A549 (cell line): ENCODE measurements at regions not wholly inside any gene's neighbourhood (a gene's known extent, or its start where the extent isn't known, plus 50 kb on each side); places are given as distances from the start of the nearest gene placed in this dataset.

Experiments used
- ATAC-seq, 2 experiments: fragments of 200-7000 bp in 1 of 2; fragments of >200 bp in 1 of 2; cut with Nextera tagmentation in 1 of 2; cut with Tn5 transposase in 1 of 2; 3 replicates each; pipeline versions ENCODE4 v1.8.0 to v1.9.1; 2018 to 2020; ENCODE audit warnings: mild to moderate bottlenecking in 1 of 2, moderate library complexity in 1 of 2
- CTCF ChIA-PET: fragments of 300-600 bp; sonication (Branson Sonifier 250); formaldehyde crosslinking; extraction: SDS; loops from one replicate; lab custom pipeline; 2021; ENCODE audit warnings: antibody characterized with exemption, inconsistent platforms; lab: Yijun Ruan, JAX
- POLR2A ChIA-PET: fragments of 350-600 bp; formaldehyde crosslinking; extraction: SDS; loops from one replicate; lab custom pipeline; 2021; ENCODE audit warnings: antibody characterized with exemption, inconsistent platforms; lab: Yijun Ruan, JAX
- DNase-seq, 2 experiments: peaks; one replicate each; pipeline versions ENCODE4 v3.0.0 to v3.0.0-alpha.2; 2011 to 2016; ENCODE audit warnings: low read depth in 1 of 2, low spot score in 1 of 2
- FAIRE-seq: peaks from 2 replicates; lab custom pipeline; 2011; peaks lifted over from hg19 to GRCh38; lab: Jason Lieb, UNC
- H3K27ac ChIP-seq, 2 experiments: fragments of >200 bp; sonication (Bioruptor Twin); formaldehyde crosslinking; 3 replicates each; pipeline ENCODE4 v1.5.1; 2016 to 2017
- H3K4me1 ChIP-seq: fragments of >200 bp; sonication (Bioruptor Twin); formaldehyde crosslinking; 3 replicates; pipeline ENCODE4 v1.6.1; 2016
- H3K4me2 ChIP-seq: fragments of >200 bp; sonication (Bioruptor Twin); formaldehyde crosslinking; 3 replicates; pipeline ENCODE4 v1.6.1; 2016
- H3K4me3 ChIP-seq: fragments of >200 bp; sonication (Bioruptor Twin); formaldehyde crosslinking; 3 replicates; pipeline ENCODE4 v1.5.1; 2016
- H3K9me3 ChIP-seq: fragments of >200 bp; sonication (Bioruptor Twin); formaldehyde crosslinking; 3 replicates; pipeline ENCODE4 v1.6.1; 2016
- BHLHE40 ChIP-seq: IDR thresholded peaks from 2 replicates; pipeline ENCODE4 v1.6.1; 2012; ENCODE audit warnings: low read depth, low read length, inconsistent platforms
- CBX2 ChIP-seq: fragments of 200-600 bp; sonication (generic); IDR thresholded peaks from 2 replicates; pipeline ENCODE4 v1.6.1; 2016; ENCODE audit warnings: low read depth, mild to moderate bottlenecking, borderline replicate concordance
- CEBPB ChIP-seq, 2 experiments: fragments of >200 bp in 1 of 2; sonication (Bioruptor Twin) in 1 of 2; formaldehyde crosslinking in 1 of 2; IDR thresholded peaks; 2 replicates each; pipeline ENCODE4 v1.6.1; 2012 to 2016
- E2F6 ChIP-seq: IDR thresholded peaks from 2 replicates; pipeline ENCODE4 v1.6.1; 2012; ENCODE audit warnings: low read depth, borderline replicate concordance
- FOSL2 ChIP-seq, 2 experiments: fragments of 450-650 bp in 1 of 2; fragments of >200 bp in 1 of 2; sonication (Bioruptor Twin) in 1 of 2; formaldehyde crosslinking; IDR thresholded peaks; 2 replicates each; pipeline versions ENCODE4 v1.5.0 to v1.6.1; 2016 to 2020; ENCODE audit warnings: mild to moderate bottlenecking in 1 of 2, moderate library complexity in 1 of 2
- HDAC2 ChIP-seq: fragments of 200-600 bp; sonication (generic); IDR thresholded peaks from 2 replicates; pipeline ENCODE4 v1.6.1; 2016
- JUN ChIP-seq, 2 experiments: fragments of >200 bp; sonication (Bioruptor Twin); formaldehyde crosslinking; IDR thresholded peaks; 2 replicates in 1 of 2; 3 replicates in 1 of 2; pipeline ENCODE4 v1.6.1; 2016 to 2017
- KDM1A ChIP-seq: fragments of 200-600 bp; sonication (generic); IDR thresholded peaks from 2 replicates; pipeline ENCODE4 v1.6.1; 2016; ENCODE audit warnings: low read depth, mild to moderate bottlenecking
- MAFK ChIP-seq: fragments of 450-650 bp; IDR thresholded peaks from 2 replicates; pipeline ENCODE4 v1.6.1; 2014; ENCODE audit not compliant: partially characterized antibody
- NPAS2 ChIP-seq: fragments of 250-450 bp; sonication (Bioruptor Pico); IDR thresholded peaks from 2 replicates; pipeline ENCODE4 v1.8.0; 2022; ENCODE audit warnings: mild to moderate bottlenecking, moderate library complexity, borderline replicate concordance
- POLR2A ChIP-seq: IDR thresholded peaks from 2 replicates; pipeline ENCODE4 v1.6.1; 2012; ENCODE audit warnings: mild to moderate bottlenecking, low read length
- POLR2AphosphoS2 ChIP-seq: conservative IDR thresholded peaks from 2 replicates; pipeline ENCODE4 v1.6.1; 2012; ENCODE audit warnings: low read length, improper control_type of control experiment, inconsistent platforms
- RCOR1 ChIP-seq: fragments of 150-350 bp; IDR thresholded peaks from 2 replicates; pipeline ENCODE4 v1.6.1; 2014; ENCODE audit warnings: antibody characterized with exemption, low read length, low read depth
- REST ChIP-seq: fragments of 200-600 bp; sonication (generic); IDR thresholded peaks from 2 replicates; pipeline ENCODE4 v1.6.1; 2016; ENCODE audit warnings: antibody characterized with exemption, mild to moderate bottlenecking, moderate library complexity
- SMC3 ChIP-seq: fragments of >200 bp; sonication (Bioruptor Twin); formaldehyde crosslinking; IDR thresholded peaks from 3 replicates; pipeline ENCODE4 v1.6.1; 2018; ENCODE audit warnings: inconsistent platforms
- SREBF2 ChIP-seq: fragments of 450-650 bp; IDR thresholded peaks from 2 replicates; pipeline ENCODE4 v1.6.1; 2014; ENCODE audit warnings: mild to moderate bottlenecking, moderate library complexity
- TFCP2L1 ChIP-seq: fragments of 250-450 bp; sonication (Bioruptor Pico); IDR thresholded peaks from 2 replicates; pipeline ENCODE4 v1.5.0; 2021; ENCODE audit warnings: mild to moderate bottlenecking
- ZSCAN20 ChIP-seq: fragments of 250-450 bp; sonication (Bioruptor Pico); IDR thresholded peaks from 2 replicates; pipeline ENCODE4 v1.8.0; 2022; ENCODE audit warnings: mild to moderate bottlenecking, moderate library complexity
- WGBS: methylation state at CpG from one replicate; pipeline ENCODE4 v1.1.6; 2017; ENCODE audit errors: missing lambda C conversion rate; 5-methylcytosine and 5-hydroxymethylcytosine counted together
- TF ChIP-seq, protein P1 (sequence below): IDR thresholded peaks from 2 replicates; pipeline ENCODE4 v1.6.1; 2012
- TF ChIP-seq, protein P2 (sequence below): fragments of >200 bp; sonication (Bioruptor Twin); formaldehyde crosslinking; IDR thresholded peaks from 3 replicates; pipeline ENCODE4 v1.5.1; 2016

- H3K4me3 ChIP-seq: no peak overlapping the region
- no peak overlapping the region for H3K4me2 ChIP-seq
- CTCF ChIA-PET: no interaction called here
- DNase-seq: no peak
- no peaks in the 10 kb centered on the region for H3K4me1 ChIP-seq
- H3K27ac ChIP-seq: no peak overlapping the region
- ATAC-seq: no peak
- TF ChIP-seq MAFK (peak; percentile 35), SMC3 (no peak), ZSCAN20 (CRISPR knock-in tag) (no peak), SREBF2 (no peak), POLR2AphosphoS2 (no peak)
- TF ChIP-seq, all 56 proteins: peak for 1
- FAIRE-seq: no peak
- H3K9me3 ChIP-seq: no peaks in the 10 kb centered on the region
- WGBS: 27% methylated on average over 1 of the region's 1 CpG
- POLR2A ChIA-PET: no interaction called here
Measured at GRCh38 chr1:177558372-177558771, 387.6 kb downstream of the BRINP2 start.

DNA sequence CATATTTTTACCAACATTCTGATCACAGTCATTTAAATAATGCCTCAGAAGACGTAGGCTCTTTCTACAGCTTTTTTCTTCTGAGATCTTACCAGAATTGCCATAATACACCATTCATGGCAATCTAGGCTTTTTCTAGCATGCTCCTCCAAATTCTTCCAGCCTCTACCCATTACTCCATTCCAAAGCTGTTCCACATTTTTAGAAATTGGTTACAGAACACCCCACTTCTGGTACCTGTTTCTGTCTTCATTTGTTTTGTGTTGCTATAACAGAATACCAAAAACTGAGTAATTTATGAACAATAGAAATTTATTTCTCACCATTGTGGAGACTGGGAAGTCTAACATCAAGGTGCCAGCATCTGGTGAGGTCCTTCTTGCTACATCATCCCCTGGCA, 385.4 kb downstream of the BRINP2 start:
- 2% methylated on average over 1 of the region's 1 CpG for WGBS
- ATAC-seq: no peak
- TF ChIP-seq BHLHE40 (no peak), REST (no peak), KDM1A (no peak), TFCP2L1 (CRISPR knock-in tag) (no peak), JUN (IDR thresholded peaks at IDR 0.05) (no peak), E2F6 (no peak), FOSL2 (IDR thresholded peaks at IDR 0.05) (no peak), FOSL2 (CRISPR knock-in tag; IDR thresholded peaks at IDR 0.05) (no peak), HDAC2 (no peak), NPAS2 (no peak), RCOR1 (no peak), CBX2 (no peak), POLR2A (no peak), CEBPB (IDR thresholded peaks at IDR 0.05) (no peak)
- TF ChIP-seq, protein P1, sequence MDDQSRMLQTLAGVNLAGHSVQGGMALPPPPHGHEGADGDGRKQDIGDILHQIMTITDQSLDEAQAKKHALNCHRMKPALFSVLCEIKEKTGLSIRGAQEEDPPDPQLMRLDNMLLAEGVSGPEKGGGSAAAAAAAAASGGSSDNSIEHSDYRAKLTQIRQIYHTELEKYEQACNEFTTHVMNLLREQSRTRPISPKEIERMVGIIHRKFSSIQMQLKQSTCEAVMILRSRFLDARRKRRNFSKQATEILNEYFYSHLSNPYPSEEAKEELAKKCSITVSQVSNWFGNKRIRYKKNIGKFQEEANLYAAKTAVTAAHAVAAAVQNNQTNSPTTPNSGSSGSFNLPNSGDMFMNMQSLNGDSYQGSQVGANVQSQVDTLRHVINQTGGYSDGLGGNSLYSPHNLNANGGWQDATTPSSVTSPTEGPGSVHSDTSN: no peak
- TF ChIP-seq, protein P2, sequence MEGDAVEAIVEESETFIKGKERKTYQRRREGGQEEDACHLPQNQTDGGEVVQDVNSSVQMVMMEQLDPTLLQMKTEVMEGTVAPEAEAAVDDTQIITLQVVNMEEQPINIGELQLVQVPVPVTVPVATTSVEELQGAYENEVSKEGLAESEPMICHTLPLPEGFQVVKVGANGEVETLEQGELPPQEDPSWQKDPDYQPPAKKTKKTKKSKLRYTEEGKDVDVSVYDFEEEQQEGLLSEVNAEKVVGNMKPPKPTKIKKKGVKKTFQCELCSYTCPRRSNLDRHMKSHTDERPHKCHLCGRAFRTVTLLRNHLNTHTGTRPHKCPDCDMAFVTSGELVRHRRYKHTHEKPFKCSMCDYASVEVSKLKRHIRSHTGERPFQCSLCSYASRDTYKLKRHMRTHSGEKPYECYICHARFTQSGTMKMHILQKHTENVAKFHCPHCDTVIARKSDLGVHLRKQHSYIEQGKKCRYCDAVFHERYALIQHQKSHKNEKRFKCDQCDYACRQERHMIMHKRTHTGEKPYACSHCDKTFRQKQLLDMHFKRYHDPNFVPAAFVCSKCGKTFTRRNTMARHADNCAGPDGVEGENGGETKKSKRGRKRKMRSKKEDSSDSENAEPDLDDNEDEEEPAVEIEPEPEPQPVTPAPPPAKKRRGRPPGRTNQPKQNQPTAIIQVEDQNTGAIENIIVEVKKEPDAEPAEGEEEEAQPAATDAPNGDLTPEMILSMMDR: no peak
- FAIRE-seq: no peak
- Histone ChIP-seq H3K9me3 (no peaks in the 10 kb centered on the region), H3K27ac (no peak overlapping the region), H3K4me2 (no peak overlapping the region), H3K4me1 (no peaks in the 10 kb centered on the region), H3K4me3 (no peak overlapping the region)
- POLR2A ChIA-PET: no interaction called here
- no peak for DNase-seq
- CTCF ChIA-PET: no interaction called here
